ENCODE measurements at regions not wholly inside any gene's neighbourhood (a gene's known extent, or its start where the extent isn't known, plus 50 kb on each side); places are given as distances from the start of the nearest gene placed in this dataset.
"Not testable (repeated sequence)": the region's sequence is repeated elsewhere in the genome, so short reads cannot be mapped to it uniquely, and the experiment has no call there.

- not testable (repeated sequence) for DNase-seq (ENCODE audit: low read depth)
Measured at GRCh38 chr4:11054937-11055336, 370.4 kb upstream of the CLNK start.

GRCh38 chr4:11053601-11054220 is 369.1 kb upstream of the CLNK start:
- DNase-seq (ENCODE audit: low read depth), result no peak

GRCh38 chr4:11051181-11051580 is 366.6 kb upstream of the CLNK start:
- no peak for DNase-seq (ENCODE audit: low read depth)

- DNase-seq (ENCODE audit: low read depth), result no peak
Measured at GRCh38 chr4:11050766-11051165, 366.2 kb upstream of the CLNK start.

- no peak for DNase-seq (ENCODE audit: low read depth)
Measured at GRCh38 chr4:11049001-11049400, 364.4 kb upstream of the CLNK start.

GRCh38 chr4:11042760-11043159 is 358.2 kb upstream of the CLNK start:
- DNase-seq (ENCODE audit: low read depth), result no peak

GRCh38 chr4:11039634-11040131 is 355.1 kb upstream of the CLNK start:
- DNase-seq (ENCODE audit: low read depth), result no peak

GRCh38 chr4:11038926-11039325 is 354.4 kb upstream of the CLNK start:
- DNase-seq (ENCODE audit: low read depth), result no peak

- DNase-seq (ENCODE audit: low read depth), result no peak
Measured at GRCh38 chr4:11037637-11038036, 353.1 kb upstream of the CLNK start.

GRCh38 chr4:11028334-11028733 is 343.8 kb upstream of the CLNK start:
- DNase-seq (ENCODE audit: low read depth), result no peak

GRCh38 chr4:11021333-11021732 is 336.8 kb upstream of the CLNK start:
- DNase-seq (ENCODE audit: low read depth), result no peak

- no peak for DNase-seq (ENCODE audit: low read depth)
Measured at GRCh38 chr4:11019451-11020240, 335.1 kb upstream of the CLNK start.

GRCh38 chr4:11014199-11014598 is 329.6 kb upstream of the CLNK start:
- DNase-seq (ENCODE audit: low read depth), result no peak

GRCh38 chr4:11013094-11013664 is 328.6 kb upstream of the CLNK start:
- no peak for DNase-seq (ENCODE audit: low read depth)

- no peak for DNase-seq (ENCODE audit: low read depth)
Measured at GRCh38 chr4:11011249-11011648, 326.7 kb upstream of the CLNK start.

GRCh38 chr4:11010624-11011023 is 326.1 kb upstream of the CLNK start:
- DNase-seq (ENCODE audit: low read depth), result no peak

- no peak for DNase-seq (ENCODE audit: low read depth)
Measured at GRCh38 chr4:11009281-11009680, 324.7 kb upstream of the CLNK start.

GRCh38 chr4:11005300-11005699 is 320.7 kb upstream of the CLNK start:
- no peak for DNase-seq (ENCODE audit: low read depth)

- no peak for DNase-seq (ENCODE audit: low read depth)
Measured at GRCh38 chr4:11004818-11005217, 320.2 kb upstream of the CLNK start.

GRCh38 chr4:11002961-11003360 is 318.4 kb upstream of the CLNK start:
- DNase-seq (ENCODE audit: low read depth), result no peak

GRCh38 chr4:10998846-10999245 is 314.3 kb upstream of the CLNK start:
- no peak for DNase-seq (ENCODE audit: low read depth)

- no peak for DNase-seq (ENCODE audit: low read depth)
Measured at GRCh38 chr4:10984815-10985214, 300.2 kb upstream of the CLNK start.

Data from RPMI7951 (cell line).